Stimulated activated CD4-positive, alpha-beta T cell treated with anti-CD3 and anti-CD28 coated beads, Interleukin-12 subunit alpha, Interleukin-12 subunit beta, amount 100 ng/mL, for 4 hours (primary cell): ENCODE measurements at regions not wholly inside any gene's neighbourhood (a gene's known extent, or its start where the extent isn't known, plus 50 kb on each side); places are given as distances from the start of the nearest gene placed in this dataset.

ENCODE experiments used
- DNase-seq: peaks from one replicate; pipeline ENCODE4 v3.0.0-alpha.2; 2020

GRCh38 chr4:177052211-177052934, 257.3 kb upstream of the NEIL3 start:
- DNase-seq: no peak

- DNase-seq: no peak
Observed at GRCh38 chr4:177057186-177057585, 252.5 kb upstream of the NEIL3 start.

- DNase-seq: no peak
Observed at GRCh38 chr4:177064116-177064515, 245.6 kb upstream of the NEIL3 start.

GRCh38 chr4:177064729-177065394, 244.8 kb upstream of the NEIL3 start:
- DNase-seq: no peak

- DNase-seq: no peak
Observed at GRCh38 chr4:177066746-177067145, 242.9 kb upstream of the NEIL3 start.

- no peak for DNase-seq
Observed at GRCh38 chr4:177070533-177071058, 239.1 kb upstream of the NEIL3 start.

GRCh38 chr4:177077095-177077971, 232.3 kb upstream of the NEIL3 start:
- no peak for DNase-seq

- no peak for DNase-seq
Observed at GRCh38 chr4:177079327-177079726, 230.3 kb upstream of the NEIL3 start.

GRCh38 chr4:177080388-177080787, 229.3 kb upstream of the NEIL3 start:
- DNase-seq: no peak

GRCh38 chr4:177087060-177087459, 222.6 kb upstream of the NEIL3 start:
- DNase-seq: no peak

- DNase-seq: no peak
Observed at GRCh38 chr4:177087499-177087898, 222.2 kb upstream of the NEIL3 start.

- no peak for DNase-seq
Observed at GRCh38 chr4:177091515-177091914, 218.2 kb upstream of the NEIL3 start.

- no peak for DNase-seq
Observed at GRCh38 chr4:177092807-177093206, 216.9 kb upstream of the NEIL3 start.

GRCh38 chr4:177093964-177094363, 215.7 kb upstream of the NEIL3 start:
- no peak for DNase-seq

GRCh38 chr4:177097291-177097690, 212.4 kb upstream of the NEIL3 start:
- no peak for DNase-seq

GRCh38 chr4:177099211-177099610, 210.5 kb upstream of the NEIL3 start:
- no peak for DNase-seq

GRCh38 chr4:177100307-177100706, 209.4 kb upstream of the NEIL3 start:
- no peak for DNase-seq

- no peak for DNase-seq
Observed at GRCh38 chr4:177103619-177104018, 206.1 kb upstream of the NEIL3 start.

GRCh38 chr4:177105536-177105935, 204.1 kb upstream of the NEIL3 start:
- no peak for DNase-seq

GRCh38 chr4:177107288-177107921, 202.3 kb upstream of the NEIL3 start:
- DNase-seq: no peak

GRCh38 chr4:177108708-177109107, 201.0 kb upstream of the NEIL3 start:
- no peak for DNase-seq

- DNase-seq: no peak
Observed at GRCh38 chr4:177109769-177110168, 199.9 kb upstream of the NEIL3 start.

GRCh38 chr4:177116161-177116560, 193.5 kb upstream of the NEIL3 start:
- DNase-seq: no peak
